ENCODE measurements at regions not wholly inside any gene's neighbourhood (a gene's known extent, or its start where the extent isn't known, plus 50 kb on each side); places are given as distances from the start of the nearest gene placed in this dataset.
"Not testable (repeated sequence)": the region's sequence is repeated elsewhere in the genome, so short reads cannot be mapped to it uniquely, and the experiment has no call there.

- ATAC-seq (no peak), DNase-seq (ENCODE audit: low spot score in 2 of 2) (no peak)
- Mint-ChIP-seq H3K27ac (no peak overlapping the region), H3K9me3 (no peaks in the 10 kb centered on the region), H3K36me3 (no peaks in the 10 kb centered on the region)
Observed at GRCh38 chr14:38929416-38929815, 173.6 kb downstream of the SEC23A start.

- H3K36me3 Mint-ChIP-seq; H3K27ac Mint-ChIP-seq; H3K9me3 Mint-ChIP-seq; DNase-seq (ENCODE audit: low spot score in 2 of 2); ATAC-seq: not testable (repeated sequence)
Observed at GRCh38 chr14:38921893-38922292, 181.1 kb downstream of the SEC23A start.

- Mint-ChIP-seq H3K36me3 (no peaks in the 10 kb centered on the region), H3K27ac (no peak overlapping the region), H3K9me3 (peaks cover 10 to 11% of the 10 kb centered on the region in 2 donors)
- DNase-seq (ENCODE audit: low spot score in 2 of 2) (no peak), ATAC-seq (no peak)
Observed at GRCh38 chr14:38915125-38915524, 187.9 kb downstream of the SEC23A start.

GRCh38 chr14:38910092-38910491, 192.9 kb downstream of the SEC23A start:
- no peaks in the 10 kb centered on the region for H3K36me3 Mint-ChIP-seq
- peaks cover 3 to 7% of the 10 kb centered on the region in 2 donors for H3K9me3 Mint-ChIP-seq
- H3K27ac Mint-ChIP-seq, result no peak overlapping the region
- DNase-seq (ENCODE audit: low spot score in 2 of 2) (no peak), ATAC-seq (no peak)

GRCh38 chr14:38904959-38905358, 198.1 kb downstream of the SEC23A start:
- no peaks in the 10 kb centered on the region for H3K36me3 Mint-ChIP-seq

GRCh38 chr14:38901791-38902190, 201.2 kb downstream of the SEC23A start:
- DNase-seq (ENCODE audit: low spot score in 2 of 2), result no peak
- no peaks in the 10 kb centered on the region for H3K36me3 Mint-ChIP-seq
- no peak overlapping the region for H3K27ac Mint-ChIP-seq
- H3K9me3 Mint-ChIP-seq, result no peaks in the 10 kb centered on the region
- no peak for ATAC-seq

More at GRCh38 chr14:38904959-38905358, 198.1 kb downstream of the SEC23A start:
- Mint-ChIP-seq H3K9me3 (no peaks in the 10 kb centered on the region), H3K27ac (no peak overlapping the region)
- DNase-seq (ENCODE audit: low spot score in 2 of 2) (no peak), ATAC-seq (no peak)

- H3K27ac Mint-ChIP-seq, result no peak overlapping the region
- H3K36me3 Mint-ChIP-seq, result no peaks in the 10 kb centered on the region
- ATAC-seq (no peak), DNase-seq (ENCODE audit: low spot score in 2 of 2) (no peak)
- no peaks in the 10 kb centered on the region for H3K9me3 Mint-ChIP-seq
Observed at GRCh38 chr14:38900887-38901286, 202.1 kb downstream of the SEC23A start.

GRCh38 chr14:38887696-38888095, 215.3 kb downstream of the SEC23A start:
- H3K36me3 Mint-ChIP-seq, result no peaks in the 10 kb centered on the region
- no peak for DNase-seq (ENCODE audit: low spot score in 2 of 2)
- H3K27ac Mint-ChIP-seq, result no peak overlapping the region
- no peaks in the 10 kb centered on the region for H3K9me3 Mint-ChIP-seq
- ATAC-seq, result no peak

GRCh38 chr14:38884109-38884508, 218.9 kb downstream of the SEC23A start:
- no peak for ATAC-seq
- DNase-seq (ENCODE audit: low spot score in 2 of 2), result no peak
- H3K36me3 Mint-ChIP-seq, result no peaks in the 10 kb centered on the region
- H3K9me3 Mint-ChIP-seq, result no peaks in the 10 kb centered on the region
- no peak overlapping the region for H3K27ac Mint-ChIP-seq

GRCh38 chr14:38883127-38883526, 219.9 kb downstream of the SEC23A start:
- ATAC-seq, result no peak
- Mint-ChIP-seq H3K27ac (no peak overlapping the region), H3K36me3 (no peaks in the 10 kb centered on the region), H3K9me3 (no peaks in the 10 kb centered on the region)
- DNase-seq (ENCODE audit: low spot score in 2 of 2), result no peak

GRCh38 chr14:38882533-38882932, 220.5 kb downstream of the SEC23A start:
- Mint-ChIP-seq H3K9me3 (no peaks in the 10 kb centered on the region), H3K36me3 (no peaks in the 10 kb centered on the region), H3K27ac (no peak overlapping the region)
- DNase-seq (ENCODE audit: low spot score in 2 of 2) (no peak), ATAC-seq (no peak)

- DNase-seq (ENCODE audit: low spot score in 2 of 2) (no peak), ATAC-seq (no peak)
- H3K36me3 Mint-ChIP-seq, result no peaks in the 10 kb centered on the region
- no peak overlapping the region for H3K27ac Mint-ChIP-seq
- H3K9me3 Mint-ChIP-seq, result no peaks in the 10 kb centered on the region
Observed at GRCh38 chr14:38880643-38881524, 222.2 kb downstream of the SEC23A start.

- DNase-seq (ENCODE audit: low spot score in 2 of 2) (no peak), ATAC-seq (no peak)
- Mint-ChIP-seq H3K9me3 (no peaks in the 10 kb centered on the region), H3K27ac (no peak overlapping the region), H3K36me3 (no peaks in the 10 kb centered on the region)
Observed at GRCh38 chr14:38877744-38878388, 225.2 kb downstream of the SEC23A start.

- H3K9me3 Mint-ChIP-seq, result no peaks in the 10 kb centered on the region
- no peaks in the 10 kb centered on the region for H3K36me3 Mint-ChIP-seq
- no peak for ATAC-seq
Observed at GRCh38 chr14:38874721-38875120, 228.3 kb downstream of the SEC23A start.

GRCh38 chr14:38873941-38874612, 229.0 kb downstream of the SEC23A start:
- Mint-ChIP-seq H3K36me3 (no peaks in the 10 kb centered on the region), H3K9me3 (no peaks in the 10 kb centered on the region), H3K27ac (no peak overlapping the region)
- ATAC-seq, result no peak
- DNase-seq (ENCODE audit: low spot score in 2 of 2), result no peak

More at GRCh38 chr14:38874721-38875120, 228.3 kb downstream of the SEC23A start:
- no peak for DNase-seq (ENCODE audit: low spot score in 2 of 2)
- H3K27ac Mint-ChIP-seq, result no peak overlapping the region

GRCh38 chr14:38870296-38870836, 232.7 kb downstream of the SEC23A start:
- Mint-ChIP-seq H3K36me3 (no peaks in the 10 kb centered on the region), H3K9me3 (no peaks in the 10 kb centered on the region), H3K27ac (no peak overlapping the region)
- DNase-seq (ENCODE audit: low spot score in 2 of 2) (no peak), ATAC-seq (no peak)

All from activated naive CD4-positive, alpha-beta T cell treated with anti-CD3 and anti-CD28 coated beads, Interleukin-2, amount 50 U/mL, for 72 hours (primary cell).